Heart left ventricle (tissue), 16 donors: ENCODE measurements at regions not wholly inside any gene's neighbourhood (a gene's known extent, or its start where the extent isn't known, plus 50 kb on each side); places are given as distances from the start of the nearest gene placed in this dataset.

ENCODE experiments used
- ATAC-seq, 4 donors: fragments of 200-7000 bp; cut with Tn5 transposase; one replicate each; pipeline ENCODE4 v1.9.1; 2020 to 2022; ENCODE audit warnings: moderate library complexity in 4 of 4, mild to moderate bottlenecking in 3 of 4, moderate number of reproducible peaks in 1 of 4
- DNase-seq, 5 donors: peaks; one replicate each; pipeline ENCODE4 v3.0.0-alpha.2; 2020
- H3K27ac ChIP-seq, 12 donors: fragments of 200-600 bp; sonication (generic) in 4 of 12; one replicate each; pipeline versions ENCODE4 v1.5.0 to v1.8.0; 2016 to 2022; ENCODE audit warnings: mild to moderate bottlenecking in 2 of 12
- H3K27me3 ChIP-seq, 9 donors: fragments of 200-600 bp; sonication (generic) in 2 of 9; one replicate each; pipeline versions ENCODE4 v1.5.1 to v1.8.0; 2016 to 2022; ENCODE audit warnings: mild to moderate bottlenecking in 3 of 9
- H3K36me3 ChIP-seq, 9 donors: fragments of 200-600 bp; sonication (generic) in 2 of 9; one replicate each; pipeline versions ENCODE4 v1.5.0 to v1.8.0; 2018 to 2022; ENCODE audit warnings: mild to moderate bottlenecking in 2 of 9
- H3K4me1 ChIP-seq, 12 donors: fragments of 200-600 bp; sonication (generic) in 4 of 12; one replicate each; pipeline versions ENCODE4 v1.5.0 to v1.8.0; 2016 to 2022; ENCODE audit warnings: mild to moderate bottlenecking in 3 of 12
- H3K4me3 ChIP-seq, 12 donors: fragments of 200-600 bp; sonication (generic) in 4 of 12; one replicate each; pipeline versions ENCODE4 v1.5.0 to v1.8.0; 2017 to 2022; ENCODE audit warnings: mild to moderate bottlenecking in 9 of 12, moderate library complexity in 4 of 12
- H3K9me3 ChIP-seq, 12 donors: fragments of 200-600 bp; sonication (generic) in 4 of 12; one replicate each; pipeline versions ENCODE4 v1.5.0 to v1.8.0; 2016 to 2022; ENCODE audit warnings: mild to moderate bottlenecking in 1 of 12
- CTCF ChIP-seq, 12 donors: fragments of 200-600 bp; sonication (generic) in 4 of 12; IDR thresholded peaks; one replicate each; pipeline versions ENCODE4 v1.5.0 to v1.8.0; 2018 to 2022; ENCODE audit warnings: antibody characterized with exemption in 12 of 12, mild to moderate bottlenecking in 5 of 12
- POLR2A ChIP-seq, 2 donors: fragments of 450-650 bp; IDR thresholded peaks; one replicate each; pipeline ENCODE4 v1.6.1; 2017; ENCODE audit warnings: antibody characterized with exemption in 2 of 2, mild to moderate bottlenecking in 2 of 2, moderate library complexity in 2 of 2
- WGBS, 4 donors: extraction: QIAGEN DNeasy Blood & Tissue Kit in 2 of 4; methylation state at CpG; one replicate each; pipeline versions ENCODE4 v1.1.5 to v1.1.7; 2013 to 2018; 5-methylcytosine and 5-hydroxymethylcytosine counted together
- intact Hi-C, 10 donors: fragments of 100-400 bp; cut with DNase I; formaldehyde crosslinking; loops; one replicate each; pipeline versions ENCODE4 v1.11.1 to v1.14.2; 2022
- donor health status: ischemic (EF 13 %, LVEDD 7.1; RV severe dilation, severe dysfunction).
- donor health status: healthy with polysubstance abuse.
- donor health status: DM: no; HTN: yes; CAD: no.
- donor health status: DM: no; HTN: no; CAD: no.
- donor health status: ischemic (EF 25% LVEDD 6.9; RV normal size, moderate dysfunction).
- donor health status: ischemic (EF 25% LVEDD 5.7; RV mildly dilated, moderate dysfunction).
- donor health status: healthy.
- donor health status: DM: yes; HTN: yes; CAD: no.
- donor health status: ischemic (EF 35%, LVEDD 5.7; RV mildly dilated, moderate dysfunction).
- donor health status: nonischemic (EF 11% LVEDD 7.7; RV severe dilation, severe dysfunction).
- donor health status: DM: yes; HTN: yes; CAD: no.
- donor health status: PGD.
- donor health status: ischemic (EF 29% LVEDD 5.4; RV normal size, mild dysfunction).
- donor health status: nonischemic (EF 23%, LVEDD 6.1; RV moderate dilation, normal function).

- Histone ChIP-seq H3K27ac (no peak overlapping the region), H3K36me3 (no peaks in the 10 kb centered on the region), H3K4me1 (no peaks in the 10 kb centered on the region), H3K4me3 (no peak overlapping the region), H3K27me3 (no peaks in the 10 kb centered on the region), H3K9me3 (no peaks in the 10 kb centered on the region)
- no peak for DNase-seq
- TF ChIP-seq CTCF (IDR thresholded peaks at IDR 0.05): no peak
- TF ChIP-seq POLR2A (IDR thresholded peaks at IDR 0.05): no peak
- ATAC-seq: no peak
- WGBS, 4 donors: 88 to 92% (median 90%) methylated on average over 7 to 8 of the region's 8 CpGs
- intact Hi-C loops: no loop called here
These were observed 108.2 kb downstream of the NRN1 start for GRCh38 chr6:5898563-5898962.

GRCh38 chr6:5898102-5898501 lies 108.6 kb downstream of the NRN1 start:
- H3K4me3 ChIP-seq: no peak overlapping the region
- intact Hi-C loops: no loop called here
- H3K36me3 ChIP-seq: no peaks in the 10 kb centered on the region
- 88 to 96% (median 92%) methylated on average over 1 of the region's 1 CpG; no CpG with 5 or more reads in 1 of the 4 donors for WGBS, 4 donors
- H3K4me1 ChIP-seq: no peaks in the 10 kb centered on the region
- DNase-seq: no peak
- no peak overlapping the region for H3K27ac ChIP-seq
- no peak for ATAC-seq
- TF ChIP-seq CTCF (IDR thresholded peaks at IDR 0.05) (no peak), POLR2A (IDR thresholded peaks at IDR 0.05) (no peak)
- no peaks in the 10 kb centered on the region for H3K27me3 ChIP-seq
- H3K9me3 ChIP-seq: no peaks in the 10 kb centered on the region

- no peaks in the 10 kb centered on the region for H3K36me3 ChIP-seq
- intact Hi-C loops: no loop called here
- H3K27me3 ChIP-seq: no peaks in the 10 kb centered on the region
- ATAC-seq: no peak
- TF ChIP-seq POLR2A (IDR thresholded peaks at IDR 0.05) (no peak), CTCF (IDR thresholded peaks at IDR 0.05) (no peak)
- H3K4me3 ChIP-seq: no peak overlapping the region
- no peak for DNase-seq
- no peak overlapping the region for H3K27ac ChIP-seq
- no peaks in the 10 kb centered on the region for H3K9me3 ChIP-seq
- 88 to 93% (median 93%) methylated on average over 12 of the region's 12 CpGs for WGBS, 4 donors
- peaks cover 0 to 5% (median 0%) of the 10 kb centered on the region in 12 donors for H3K4me1 ChIP-seq
These were observed 110.1 kb downstream of the NRN1 start for GRCh38 chr6:5896476-5897200.

- no peaks in the 10 kb centered on the region for H3K9me3 ChIP-seq
- H3K36me3 ChIP-seq: no peaks in the 10 kb centered on the region
- ATAC-seq: peak; percentile 51 to 73 (median 60)
- H3K4me3 ChIP-seq: no peak overlapping the region
- intact Hi-C loops: no loop called here
- H3K27ac ChIP-seq: no peak overlapping the region
- TF ChIP-seq POLR2A (IDR thresholded peaks at IDR 0.05): no peak
- no peak for TF ChIP-seq CTCF (IDR thresholded peaks at IDR 0.05)
- DNase-seq: peak in 1 of 5 donors; percentile 43
- H3K27me3 ChIP-seq: no peaks in the 10 kb centered on the region
- H3K4me1 ChIP-seq: peaks cover 0 to 5% (median 0%) of the 10 kb centered on the region in 12 donors
- WGBS, 4 donors: 56 to 85% (median 69%) methylated on average over 4 of the region's 4 CpGs
These were observed 112.4 kb downstream of the NRN1 start for GRCh38 chr6:5894357-5894756.
